C4-2B (cell line): ENCODE measurements at regions not wholly inside any gene's neighbourhood (a gene's known extent, or its start where the extent isn't known, plus 50 kb on each side); places are given as distances from the start of the nearest gene placed in this dataset.

ENCODE experiments used
- ZFX ChIP-seq: fragments of 450-650 bp; IDR thresholded peaks from 2 replicates; pipeline ENCODE4 v1.6.1; 2017
- TF ChIP-seq, protein P1 (sequence below): fragments of 450-650 bp; conservative IDR thresholded peaks from 2 replicates; pipeline ENCODE4 v1.5.1; 2017; ENCODE audit warnings: mild to moderate bottlenecking

DNA sequence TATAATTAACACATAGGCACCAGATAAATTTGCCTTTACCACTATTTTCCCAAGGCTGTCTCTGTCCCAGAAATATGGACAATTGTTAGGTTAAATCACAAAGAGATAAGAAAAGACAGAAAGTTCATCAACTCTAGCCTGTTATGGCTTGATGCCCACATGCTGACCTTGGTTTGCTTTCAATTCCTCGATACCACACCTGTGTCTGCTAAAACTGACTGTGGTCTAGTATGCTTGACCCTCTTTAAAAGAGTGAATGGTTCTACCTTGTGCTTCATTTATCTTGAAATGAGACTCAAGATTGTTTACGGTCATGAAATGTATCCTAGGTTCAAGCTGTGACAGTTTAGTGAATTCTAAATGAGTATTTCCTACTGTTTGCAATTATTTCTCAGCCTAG lies 909.0 kb upstream of the LRRTM1 start:
- TF ChIP-seq, protein P1, sequence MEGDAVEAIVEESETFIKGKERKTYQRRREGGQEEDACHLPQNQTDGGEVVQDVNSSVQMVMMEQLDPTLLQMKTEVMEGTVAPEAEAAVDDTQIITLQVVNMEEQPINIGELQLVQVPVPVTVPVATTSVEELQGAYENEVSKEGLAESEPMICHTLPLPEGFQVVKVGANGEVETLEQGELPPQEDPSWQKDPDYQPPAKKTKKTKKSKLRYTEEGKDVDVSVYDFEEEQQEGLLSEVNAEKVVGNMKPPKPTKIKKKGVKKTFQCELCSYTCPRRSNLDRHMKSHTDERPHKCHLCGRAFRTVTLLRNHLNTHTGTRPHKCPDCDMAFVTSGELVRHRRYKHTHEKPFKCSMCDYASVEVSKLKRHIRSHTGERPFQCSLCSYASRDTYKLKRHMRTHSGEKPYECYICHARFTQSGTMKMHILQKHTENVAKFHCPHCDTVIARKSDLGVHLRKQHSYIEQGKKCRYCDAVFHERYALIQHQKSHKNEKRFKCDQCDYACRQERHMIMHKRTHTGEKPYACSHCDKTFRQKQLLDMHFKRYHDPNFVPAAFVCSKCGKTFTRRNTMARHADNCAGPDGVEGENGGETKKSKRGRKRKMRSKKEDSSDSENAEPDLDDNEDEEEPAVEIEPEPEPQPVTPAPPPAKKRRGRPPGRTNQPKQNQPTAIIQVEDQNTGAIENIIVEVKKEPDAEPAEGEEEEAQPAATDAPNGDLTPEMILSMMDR: no peak
- no peak for TF ChIP-seq ZFX
